K562 (cell line): ENCODE measurements at regions not wholly inside any gene's neighbourhood (a gene's known extent, or its start where the extent isn't known, plus 50 kb on each side); places are given as distances from the start of the nearest gene placed in this dataset.
"Not testable (repeated sequence)": the region's sequence is repeated elsewhere in the genome, so short reads cannot be mapped to it uniquely, and the experiment has no call there.

ENCODE experiments used
- FOXA1 ChIP-seq: fragments of 450-650 bp; IDR thresholded peaks from 2 replicates; pipeline ENCODE4 v1.6.1; 2016; ENCODE audit warnings: mild to moderate bottlenecking, borderline replicate concordance
- ZNF140 ChIP-seq: fragments of 250-450 bp; sonication (Bioruptor Pico); IDR thresholded peaks from 2 replicates; pipeline ENCODE4 v1.8.0; 2021; ENCODE audit warnings: moderate library complexity, mild to moderate bottlenecking, inconsistent platforms

DNA sequence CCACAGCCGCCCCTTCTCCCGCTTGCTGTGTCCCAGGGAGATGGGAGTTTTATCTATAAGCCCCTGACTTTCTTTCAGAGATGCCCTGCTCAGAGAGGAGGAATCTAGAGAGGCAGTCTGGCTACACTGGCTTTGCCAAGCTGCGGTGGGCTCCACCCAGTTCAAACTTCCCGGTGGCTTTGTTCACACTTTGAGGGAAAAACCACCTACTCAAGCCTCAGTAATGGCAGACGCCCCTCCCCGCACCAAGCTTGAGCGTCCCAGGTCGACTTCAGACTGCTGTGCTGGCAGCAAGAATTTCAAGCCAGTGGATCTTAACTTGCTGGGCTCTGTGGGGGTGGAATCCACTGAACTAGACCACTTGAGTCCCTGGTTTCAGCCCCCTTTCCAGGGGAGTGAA is 162.2 kb upstream of the MAGEB16 start:
- not testable (repeated sequence) for TF ChIP-seq FOXA1, ZNF140
